HepG2 (cell line): ENCODE measurements at regions not wholly inside any gene's neighbourhood (a gene's known extent, or its start where the extent isn't known, plus 50 kb on each side); places are given as distances from the start of the nearest gene placed in this dataset.

Experiments
- AHDC1 ChIP-seq: sonication (generic); formaldehyde crosslinking; IDR thresholded peaks from 2 replicates; pipeline ENCODE4 v1.5.1; 2020; ENCODE audit warnings: mild to moderate bottlenecking, missing genetic modification reagents, borderline replicate concordance
- IRF1 ChIP-seq: sonication (generic); formaldehyde crosslinking; IDR thresholded peaks from 2 replicates; pipeline ENCODE4 v1.4.0; 2020; ENCODE audit warnings: low read depth, mild to moderate bottlenecking, missing genetic modification reagents
- KAT7 ChIP-seq: IDR thresholded peaks from 2 replicates; pipeline ENCODE4 v1.6.1; 2018; ENCODE audit warnings: borderline replicate concordance, missing compliant biosample characterization
- MLLT10 ChIP-seq: sonication (generic); formaldehyde crosslinking; IDR thresholded peaks from 2 replicates; pipeline ENCODE4 v1.4.0; 2020; ENCODE audit warnings: missing genetic modification reagents
- NFYB ChIP-seq: sonication (generic); formaldehyde crosslinking; IDR thresholded peaks from 2 replicates; pipeline ENCODE4 v1.4.0; 2020; ENCODE audit warnings: missing genetic modification reagents
- PAXIP1 ChIP-seq: sonication (generic); formaldehyde crosslinking; conservative IDR thresholded peaks from 2 replicates; pipeline ENCODE4 v1.4.0; 2020; ENCODE audit warnings: mild to moderate bottlenecking, missing genetic modification reagents, moderate library complexity
- POLR2G ChIP-seq: fragments of 200-400 bp; formaldehyde crosslinking; IDR thresholded peaks from 2 replicates; pipeline ENCODE4 v1.6.1; 2018; ENCODE audit warnings: mild to moderate bottlenecking, low read depth, low read length, moderate library complexity
- THAP9 ChIP-seq: sonication (generic); formaldehyde crosslinking; IDR thresholded peaks from 2 replicates; pipeline ENCODE4; 2020; ENCODE audit warnings: missing genetic modification reagents, mild to moderate bottlenecking, borderline replicate concordance
- ZNF160 ChIP-seq: sonication (generic); formaldehyde crosslinking; IDR thresholded peaks from 2 replicates; pipeline ENCODE4 v1.8.0; 2022; ENCODE audit warnings: mild to moderate bottlenecking, inconsistent platforms, missing genetic modification reagents

GRCh38 chr4:124537971-124538370 is 174.6 kb downstream of the ANKRD50 start (continued):
- 0 out of 2 replicates have a peak, but pooled peaks have one; percentile 29 for TF ChIP-seq AHDC1 (CRISPR knock-in tag)
- TF ChIP-seq NFYB (CRISPR knock-in tag) = no peak
- no peak for TF ChIP-seq POLR2G
- TF ChIP-seq KAT7 = no peak
- TF ChIP-seq THAP9 = no peak
- no peak for TF ChIP-seq ZNF160 (CRISPR knock-in tag)
- TF ChIP-seq IRF1 (CRISPR knock-in tag) = no peak
- peak; percentile 51 for TF ChIP-seq PAXIP1 (CRISPR knock-in tag)
- TF ChIP-seq MLLT10 (CRISPR knock-in tag) = no peak
